Suprapubic skin (tissue), 4 donors: ENCODE measurements at regions not wholly inside any gene's neighbourhood (a gene's known extent, or its start where the extent isn't known, plus 50 kb on each side); places are given as distances from the start of the nearest gene placed in this dataset.
A peak's percentile ranks its signal among the peaks of the same experiment; 100 is the strongest.
"Not testable (repeated sequence)": the region's sequence is repeated elsewhere in the genome, so short reads cannot be mapped to it uniquely, and the experiment has no call there.

Source experiments
- DNase-seq, 2 donors: peaks; one replicate each; pipeline ENCODE4 v3.0.0-alpha.2; 2019; ENCODE audit warnings: low spot score in 2 of 2
- H3K27ac ChIP-seq: fragments of 200-600 bp; sonication (generic); one replicate; pipeline ENCODE4 v1.5.1; 2019
- H3K27me3 ChIP-seq: fragments of 200-600 bp; sonication (generic); one replicate; pipeline ENCODE4 v1.5.1; 2019
- H3K36me3 ChIP-seq: fragments of 200-600 bp; sonication (generic); one replicate; pipeline ENCODE4 v1.5.1; 2019
- H3K4me1 ChIP-seq: fragments of 200-600 bp; sonication (generic); one replicate; pipeline ENCODE4 v1.5.1; 2019
- H3K4me3 ChIP-seq: fragments of 200-600 bp; sonication (generic); one replicate; pipeline ENCODE4 v1.5.1; 2019; ENCODE audit warnings: mild to moderate bottlenecking
- H3K9me3 ChIP-seq: fragments of 200-600 bp; sonication (generic); one replicate; pipeline ENCODE4 v1.5.1; 2019
- EP300 ChIP-seq: sonication (generic); formaldehyde crosslinking; IDR thresholded peaks from one replicate; pipeline ENCODE4 v1.6.1; 2017; ENCODE audit warnings: antibody characterized with exemption
- POLR2A ChIP-seq, 2 donors: fragments of 450-650 bp; IDR thresholded peaks; one replicate each; pipeline ENCODE4 v1.6.1; 2017; ENCODE audit warnings: antibody characterized with exemption in 2 of 2, mild to moderate bottlenecking in 2 of 2, moderate library complexity in 2 of 2
- POLR2AphosphoS5 ChIP-seq, 3 donors: sonication (generic); formaldehyde crosslinking; IDR thresholded peaks; one replicate each; pipeline ENCODE4 v1.6.1; 2017; ENCODE audit warnings: antibody characterized with exemption in 3 of 3
- WGBS: methylation state at CpG from one replicate; pipeline ENCODE4 v1.1.5; 2018; 5-methylcytosine and 5-hydroxymethylcytosine counted together
- TF ChIP-seq, protein P1 (sequence below), 2 donors: fragments of 200-600 bp in 1 of 2; fragments of 450-650 bp in 1 of 2; sonication (generic) in 1 of 2; IDR thresholded peaks; one replicate each; pipeline ENCODE4 v1.5.1; 2016 to 2019; ENCODE audit warnings: antibody characterized with exemption in 2 of 2, mild to moderate bottlenecking in 1 of 2, moderate library complexity in 1 of 2

GRCh38 chr17:31738996-31739699 lies 119.9 kb downstream of the COPRS start:
- WGBS = 84% methylated on average over 2 of the region's 2 CpGs
- Histone ChIP-seq H3K36me3 (no peaks in the 10 kb centered on the region), H3K27ac (no peak overlapping the region), H3K4me1 (peaks cover 11% of the 10 kb centered on the region), H3K27me3 (no peaks in the 10 kb centered on the region), H3K9me3 (no peaks in the 10 kb centered on the region), H3K4me3 (no peak overlapping the region)
- TF ChIP-seq, protein P1, sequence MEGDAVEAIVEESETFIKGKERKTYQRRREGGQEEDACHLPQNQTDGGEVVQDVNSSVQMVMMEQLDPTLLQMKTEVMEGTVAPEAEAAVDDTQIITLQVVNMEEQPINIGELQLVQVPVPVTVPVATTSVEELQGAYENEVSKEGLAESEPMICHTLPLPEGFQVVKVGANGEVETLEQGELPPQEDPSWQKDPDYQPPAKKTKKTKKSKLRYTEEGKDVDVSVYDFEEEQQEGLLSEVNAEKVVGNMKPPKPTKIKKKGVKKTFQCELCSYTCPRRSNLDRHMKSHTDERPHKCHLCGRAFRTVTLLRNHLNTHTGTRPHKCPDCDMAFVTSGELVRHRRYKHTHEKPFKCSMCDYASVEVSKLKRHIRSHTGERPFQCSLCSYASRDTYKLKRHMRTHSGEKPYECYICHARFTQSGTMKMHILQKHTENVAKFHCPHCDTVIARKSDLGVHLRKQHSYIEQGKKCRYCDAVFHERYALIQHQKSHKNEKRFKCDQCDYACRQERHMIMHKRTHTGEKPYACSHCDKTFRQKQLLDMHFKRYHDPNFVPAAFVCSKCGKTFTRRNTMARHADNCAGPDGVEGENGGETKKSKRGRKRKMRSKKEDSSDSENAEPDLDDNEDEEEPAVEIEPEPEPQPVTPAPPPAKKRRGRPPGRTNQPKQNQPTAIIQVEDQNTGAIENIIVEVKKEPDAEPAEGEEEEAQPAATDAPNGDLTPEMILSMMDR (IDR thresholded peaks at IDR 0.05) = no peak
- TF ChIP-seq POLR2A (IDR thresholded peaks at IDR 0.05) (no peak), POLR2AphosphoS5 (IDR thresholded peaks at IDR 0.05) (no peak), EP300 (no peak)
- DNase-seq = no peak

- no peak for DNase-seq
- TF ChIP-seq POLR2AphosphoS5 (IDR thresholded peaks at IDR 0.05) = no peak
- TF ChIP-seq POLR2A (IDR thresholded peaks at IDR 0.05) = no peak
- Histone ChIP-seq H3K4me3 (no peak overlapping the region), H3K27ac (no peak overlapping the region), H3K4me1 (peaks cover 6% of the 10 kb centered on the region), H3K36me3 (no peaks in the 10 kb centered on the region), H3K9me3 (no peaks in the 10 kb centered on the region), H3K27me3 (no peaks in the 10 kb centered on the region)
Observed at GRCh38 chr17:31738488-31738887, 120.6 kb downstream of the COPRS start.

DNA sequence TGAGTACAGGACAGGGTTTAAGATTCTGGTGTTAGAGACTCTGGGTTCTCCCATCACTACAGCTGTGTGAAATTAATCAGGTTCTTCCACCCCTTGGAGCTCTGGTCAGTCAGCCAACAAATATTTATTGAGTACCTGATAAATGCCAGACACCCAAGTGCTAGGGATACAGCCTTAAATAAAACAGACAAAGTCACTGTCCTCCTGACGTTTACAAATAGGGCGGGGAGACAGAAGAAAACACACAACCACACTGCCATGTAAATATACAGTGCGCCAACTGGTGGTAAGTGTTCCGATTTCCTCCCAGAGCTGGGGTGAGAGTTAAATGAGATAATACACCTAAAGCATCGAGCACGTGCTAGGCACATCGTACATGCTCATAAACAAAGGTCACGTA lies 121.0 kb downstream of the COPRS start:
- peaks cover 5% of the 10 kb centered on the region for H3K4me1 ChIP-seq
- TF ChIP-seq, protein P1 (IDR thresholded peaks at IDR 0.05) = no peak
- no peak for TF ChIP-seq POLR2AphosphoS5 (IDR thresholded peaks at IDR 0.05)
- no peak for DNase-seq
- H3K27ac ChIP-seq = no peak overlapping the region
- WGBS = 75% methylated on average over 8 of the region's 8 CpGs
- no peaks in the 10 kb centered on the region for H3K36me3 ChIP-seq
- no peaks in the 10 kb centered on the region for H3K27me3 ChIP-seq
- no peaks in the 10 kb centered on the region for H3K9me3 ChIP-seq
- no peak overlapping the region for H3K4me3 ChIP-seq

GRCh38 chr17:31736855-31737625 lies 122.0 kb downstream of the COPRS start:
- Histone ChIP-seq H3K4me3 (no peak overlapping the region), H3K27ac (no peak overlapping the region), H3K36me3 (no peaks in the 10 kb centered on the region), H3K4me1 (peaks cover 5% of the 10 kb centered on the region), H3K27me3 (no peaks in the 10 kb centered on the region), H3K9me3 (no peaks in the 10 kb centered on the region)
- WGBS = 79% methylated on average over 5 of the region's 5 CpGs
- TF ChIP-seq EP300 = no peak
- TF ChIP-seq POLR2A (IDR thresholded peaks at IDR 0.05) = no peak
- TF ChIP-seq POLR2AphosphoS5 (IDR thresholded peaks at IDR 0.05) = no peak
- TF ChIP-seq, protein P1 (IDR thresholded peaks at IDR 0.05) = no peak
- DNase-seq = no peak

- DNase-seq = peak in 1 of 2 donors; percentile 54
- Histone ChIP-seq H3K4me1 (no peaks in the 10 kb centered on the region), H3K36me3 (no peaks in the 10 kb centered on the region), H3K27ac (no peak overlapping the region), H3K27me3 (no peaks in the 10 kb centered on the region), H3K4me3 (no peak overlapping the region), H3K9me3 (no peaks in the 10 kb centered on the region)
- 91% methylated on average over 7 of the region's 7 CpGs for WGBS
- TF ChIP-seq, protein P1 (IDR thresholded peaks at IDR 0.05) = no peak
- TF ChIP-seq POLR2AphosphoS5 (IDR thresholded peaks at IDR 0.05) = no peak
- TF ChIP-seq EP300 = no peak
- TF ChIP-seq POLR2A (IDR thresholded peaks at IDR 0.05) = no peak
Observed at GRCh38 chr17:31733326-31733725, 125.7 kb downstream of the COPRS start.

DNA sequence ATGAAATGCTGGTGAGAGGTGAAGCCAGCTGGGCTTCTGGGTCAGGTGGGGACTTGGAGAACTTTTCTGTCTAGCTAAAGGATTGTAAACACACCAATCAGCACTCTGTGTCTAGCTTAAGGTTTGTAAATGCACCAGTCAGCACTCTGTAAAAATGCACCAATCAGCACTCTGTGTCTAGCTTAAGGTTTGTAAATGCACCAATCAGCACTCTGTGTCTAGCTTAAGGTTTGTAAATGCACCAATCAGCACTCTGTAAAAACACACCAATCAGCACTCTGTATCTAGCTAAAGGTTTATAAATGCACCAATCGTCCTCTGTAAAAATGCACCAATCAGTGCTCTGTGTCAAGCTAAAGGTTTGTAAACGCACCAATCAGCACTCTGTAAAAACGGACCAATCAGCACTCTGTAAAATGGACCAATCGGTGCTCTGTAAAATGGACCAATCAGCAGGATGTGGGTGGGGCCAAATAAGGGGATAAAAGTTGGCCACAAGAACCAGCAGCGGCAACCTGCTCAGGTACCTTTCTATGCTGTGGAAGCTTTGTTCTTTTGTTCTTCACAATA lies 127.4 kb downstream of the COPRS start:
- WGBS = 97% methylated on average over 5 of the region's 5 CpGs
- DNase-seq = peak in 1 of 2 donors; percentile 28
- not testable (repeated sequence) for H3K27me3 ChIP-seq, H3K4me3 ChIP-seq, H3K9me3 ChIP-seq, H3K27ac ChIP-seq, H3K36me3 ChIP-seq, H3K4me1 ChIP-seq
